Loucy (cell line): ENCODE measurements at regions not wholly inside any gene's neighbourhood (a gene's known extent, or its start where the extent isn't known, plus 50 kb on each side); places are given as distances from the start of the nearest gene placed in this dataset.

Experiments
- EZH2phosphoT487 ChIP-seq: fragments of 200-600 bp; IDR thresholded peaks from 2 replicates; pipeline ENCODE4 v1.6.1; 2018; ENCODE audit warnings: antibody characterized with exemption, mild to moderate bottlenecking, moderate library complexity, borderline replicate concordance
- TF ChIP-seq, protein P1 (sequence below): fragments of 200-600 bp; sonication (generic); conservative IDR thresholded peaks from 2 replicates; pipeline ENCODE4 v1.5.1; 2014; ENCODE audit warnings: mild to moderate bottlenecking, antibody characterized with exemption, low read length

DNA sequence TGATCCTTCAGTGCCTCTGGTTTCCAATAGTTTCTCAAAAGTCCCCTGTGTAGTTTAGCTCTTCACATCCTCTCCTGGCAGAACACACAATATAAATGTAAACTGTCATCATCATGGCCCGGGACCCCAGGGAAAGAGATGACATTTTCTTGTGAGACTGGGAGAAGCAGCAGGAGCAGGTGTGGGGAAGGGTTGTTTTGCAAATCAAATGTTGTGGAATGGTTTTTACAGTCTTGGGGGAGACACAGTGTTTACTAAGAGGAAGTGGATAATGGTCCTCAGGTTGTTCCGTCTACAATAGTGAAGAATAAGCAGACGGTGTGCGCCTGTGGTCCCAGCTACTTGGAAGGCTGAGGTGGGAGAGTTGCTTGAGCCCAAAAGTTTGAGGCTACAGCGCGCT lies 159.1 kb downstream of the SEC23IP start:
- TF ChIP-seq, protein P1, sequence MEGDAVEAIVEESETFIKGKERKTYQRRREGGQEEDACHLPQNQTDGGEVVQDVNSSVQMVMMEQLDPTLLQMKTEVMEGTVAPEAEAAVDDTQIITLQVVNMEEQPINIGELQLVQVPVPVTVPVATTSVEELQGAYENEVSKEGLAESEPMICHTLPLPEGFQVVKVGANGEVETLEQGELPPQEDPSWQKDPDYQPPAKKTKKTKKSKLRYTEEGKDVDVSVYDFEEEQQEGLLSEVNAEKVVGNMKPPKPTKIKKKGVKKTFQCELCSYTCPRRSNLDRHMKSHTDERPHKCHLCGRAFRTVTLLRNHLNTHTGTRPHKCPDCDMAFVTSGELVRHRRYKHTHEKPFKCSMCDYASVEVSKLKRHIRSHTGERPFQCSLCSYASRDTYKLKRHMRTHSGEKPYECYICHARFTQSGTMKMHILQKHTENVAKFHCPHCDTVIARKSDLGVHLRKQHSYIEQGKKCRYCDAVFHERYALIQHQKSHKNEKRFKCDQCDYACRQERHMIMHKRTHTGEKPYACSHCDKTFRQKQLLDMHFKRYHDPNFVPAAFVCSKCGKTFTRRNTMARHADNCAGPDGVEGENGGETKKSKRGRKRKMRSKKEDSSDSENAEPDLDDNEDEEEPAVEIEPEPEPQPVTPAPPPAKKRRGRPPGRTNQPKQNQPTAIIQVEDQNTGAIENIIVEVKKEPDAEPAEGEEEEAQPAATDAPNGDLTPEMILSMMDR: no peak
- no peak for TF ChIP-seq EZH2phosphoT487
